BJ (cell line): ENCODE measurements at regions not wholly inside any gene's neighbourhood (a gene's known extent, or its start where the extent isn't known, plus 50 kb on each side); places are given as distances from the start of the nearest gene placed in this dataset.

ENCODE experiments used
- CTCF ChIA-PET: fragments of 350-600 bp; formaldehyde crosslinking; extraction: SDS; loops from one replicate; lab custom pipeline; 2021; ENCODE audit warnings: antibody characterized with exemption, inconsistent platforms; lab: Yijun Ruan, JAX
- POLR2A ChIA-PET: fragments of 300-600 bp; sonication (Branson Sonifier 250); formaldehyde crosslinking; extraction: SDS; loops from one replicate; lab custom pipeline; 2021; ENCODE audit warnings: antibody characterized with exemption; lab: Charles Lee
- DNase-seq: peaks from one replicate; pipeline ENCODE4 v3.0.0-alpha.2; 2011; ENCODE audit warnings: low read depth
- H3K27me3 ChIP-seq: 2 replicates; pipeline ENCODE4 v1.6.0; 2011; ENCODE audit warnings: low read length; ENCODE audit not compliant: control insufficient read depth, insufficient read depth
- H3K36me3 ChIP-seq: 2 replicates; pipeline ENCODE4 v1.5.1; 2011; ENCODE audit warnings: low read length; ENCODE audit not compliant: control insufficient read depth, insufficient read depth
- H3K4me3 ChIP-seq: 2 replicates; pipeline ENCODE4 v1.5.1; 2011; ENCODE audit warnings: low read depth, mild to moderate bottlenecking, control low read depth, low read length
- CTCF ChIP-seq: IDR thresholded peaks from 2 replicates; pipeline ENCODE4 v1.5.1; 2011; ENCODE audit warnings: low read depth, mild to moderate bottlenecking, control low read depth, inconsistent platforms, low read length, moderate library complexity; ENCODE audit not compliant: insufficient read depth

GRCh38 chr5:125226825-125227224 is 480.4 kb upstream of the ZNF608 start:
- ChIA-PET CTCF (interaction anchor here (0.6 to 2.1 kb wide), 5 partner anchors 9 to 54 kb away, joined by 3 to 6 read pairs (median 5); no protein-coding TSS in a partner anchor), POLR2A (no interaction called here)
- H3K36me3 ChIP-seq: no peaks in the 10 kb centered on the region
- DNase-seq: no peak
- TF ChIP-seq CTCF: no peak
- H3K27me3 ChIP-seq: no peaks in the 10 kb centered on the region
- H3K4me3 ChIP-seq: no peak overlapping the region

GRCh38 chr5:125227333-125228095 is 481.1 kb upstream of the ZNF608 start:
- H3K27me3 ChIP-seq: no peaks in the 10 kb centered on the region
- H3K4me3 ChIP-seq: no peak overlapping the region
- CTCF ChIA-PET: interaction anchor here (0.6 to 2.1 kb wide), 6 partner anchors 8 to 53 kb away, joined by 3 to 6 read pairs (median 4); no protein-coding TSS in a partner anchor
- POLR2A ChIA-PET: no interaction called here
- no peaks in the 10 kb centered on the region for H3K36me3 ChIP-seq
- peak; percentile 58 for TF ChIP-seq CTCF
- no peak for DNase-seq

- H3K27me3 ChIP-seq: no peaks in the 10 kb centered on the region
- no peak for TF ChIP-seq CTCF
- H3K36me3 ChIP-seq: no peaks in the 10 kb centered on the region
- H3K4me3 ChIP-seq: no peak overlapping the region
- CTCF ChIA-PET: interaction anchor here (1.2 to 2.1 kb wide), 3 partner anchors 17 to 36 kb away, joined by 3 to 6 read pairs (median 4); no protein-coding TSS in a partner anchor
- no peak for DNase-seq
- POLR2A ChIA-PET: no interaction called here
Measured at GRCh38 chr5:125228363-125229070, 482.1 kb upstream of the ZNF608 start.

- no peak for DNase-seq
- Histone ChIP-seq H3K4me3 (no peak overlapping the region), H3K27me3 (no peaks in the 10 kb centered on the region), H3K36me3 (no peaks in the 10 kb centered on the region)
- no peak for TF ChIP-seq CTCF
- CTCF ChIA-PET: no interaction called here
- POLR2A ChIA-PET: no interaction called here
Measured at GRCh38 chr5:125229556-125229955, 483.1 kb upstream of the ZNF608 start.

GRCh38 chr5:125232779-125233230 is 486.4 kb upstream of the ZNF608 start:
- ChIA-PET CTCF (interaction anchor here (0.6 kb wide), 1 partner anchor 118 kb away, joined by 3 read pairs; no protein-coding TSS in a partner anchor), POLR2A (no interaction called here)
- H3K36me3 ChIP-seq: no peaks in the 10 kb centered on the region
- H3K4me3 ChIP-seq: no peak overlapping the region
- no peak for TF ChIP-seq CTCF
- peak; percentile 92 for DNase-seq
- H3K27me3 ChIP-seq: no peaks in the 10 kb centered on the region
